GM12878 (cell line): ENCODE measurements at regions not wholly inside any gene's neighbourhood (a gene's known extent, or its start where the extent isn't known, plus 50 kb on each side); places are given as distances from the start of the nearest gene placed in this dataset.

ENCODE experiments used
- BRCA1 ChIP-seq: IDR thresholded peaks from 2 replicates; pipeline ENCODE4 v1.6.1; 2011; ENCODE audit warnings: low read depth, low read length, improper control_type of control experiment
- E2F4 ChIP-seq: IDR thresholded peaks from 2 replicates; pipeline ENCODE4 v1.6.1; 2012; ENCODE audit warnings: low read depth, low read length, improper control_type of control experiment
- EZH2 ChIP-seq: IDR thresholded peaks from 2 replicates; pipeline ENCODE4 v1.6.1; 2012; ENCODE audit warnings: low read depth, mild to moderate bottlenecking, control low read depth, inconsistent platforms, low read length, borderline replicate concordance; ENCODE audit not compliant: control insufficient read depth
- PML ChIP-seq: IDR thresholded peaks from 2 replicates; pipeline ENCODE4 v1.6.1; 2012; ENCODE audit warnings: low read length, inconsistent platforms
- ZBTB11 ChIP-seq: fragments of 450-650 bp; formaldehyde crosslinking; IDR thresholded peaks from 2 replicates; pipeline ENCODE4 v1.5.0; 2022; ENCODE audit warnings: mild to moderate bottlenecking, missing genetic modification characterization
- TF ChIP-seq, protein P1 (sequence below), 3 experiments: IDR thresholded peaks in 2 of 3; conservative IDR thresholded peaks in 1 of 3; 2 replicates each; pipeline ENCODE4 v1.5.1; 2011; ENCODE audit warnings: low read depth in 3 of 3, low read length in 3 of 3, mild to moderate bottlenecking in 3 of 3, control low read depth in 2 of 3, moderate library complexity in 2 of 3, inconsistent platforms in 1 of 3, mixed read lengths in 1 of 3; ENCODE audit not compliant: control insufficient read depth in 2 of 3, insufficient read depth in 1 of 3; ENCODE audit errors: extremely low read depth in 1 of 3

DNA sequence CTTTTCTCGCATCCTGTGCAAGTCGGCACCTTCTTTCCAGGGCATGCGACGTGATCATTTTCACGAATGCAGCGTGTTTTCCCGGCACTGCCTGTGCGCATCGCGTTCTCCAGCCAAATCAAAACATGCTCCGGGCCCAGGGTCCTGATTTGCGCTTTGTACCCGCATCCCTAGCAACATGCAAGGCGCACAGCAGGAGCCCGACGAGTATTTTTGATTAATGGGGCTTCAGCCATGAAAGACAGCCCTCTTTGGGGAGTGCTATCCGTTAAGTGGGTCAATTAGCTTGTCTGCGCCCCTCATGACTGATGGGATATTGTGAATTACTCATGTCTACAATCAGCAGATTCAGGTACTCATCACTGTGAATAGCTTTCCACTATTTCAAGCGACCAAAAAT lies 243.3 kb upstream of the RNF32 start:
- TF ChIP-seq ZBTB11 (CRISPR knock-in tag) (no peak), E2F4 (no peak), EZH2 (no peak), BRCA1 (no peak), PML (no peak)
- TF ChIP-seq, protein P1, sequence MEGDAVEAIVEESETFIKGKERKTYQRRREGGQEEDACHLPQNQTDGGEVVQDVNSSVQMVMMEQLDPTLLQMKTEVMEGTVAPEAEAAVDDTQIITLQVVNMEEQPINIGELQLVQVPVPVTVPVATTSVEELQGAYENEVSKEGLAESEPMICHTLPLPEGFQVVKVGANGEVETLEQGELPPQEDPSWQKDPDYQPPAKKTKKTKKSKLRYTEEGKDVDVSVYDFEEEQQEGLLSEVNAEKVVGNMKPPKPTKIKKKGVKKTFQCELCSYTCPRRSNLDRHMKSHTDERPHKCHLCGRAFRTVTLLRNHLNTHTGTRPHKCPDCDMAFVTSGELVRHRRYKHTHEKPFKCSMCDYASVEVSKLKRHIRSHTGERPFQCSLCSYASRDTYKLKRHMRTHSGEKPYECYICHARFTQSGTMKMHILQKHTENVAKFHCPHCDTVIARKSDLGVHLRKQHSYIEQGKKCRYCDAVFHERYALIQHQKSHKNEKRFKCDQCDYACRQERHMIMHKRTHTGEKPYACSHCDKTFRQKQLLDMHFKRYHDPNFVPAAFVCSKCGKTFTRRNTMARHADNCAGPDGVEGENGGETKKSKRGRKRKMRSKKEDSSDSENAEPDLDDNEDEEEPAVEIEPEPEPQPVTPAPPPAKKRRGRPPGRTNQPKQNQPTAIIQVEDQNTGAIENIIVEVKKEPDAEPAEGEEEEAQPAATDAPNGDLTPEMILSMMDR (IDR thresholded peaks at IDR 0.05 in 2 of 3, conservative IDR thresholded peaks at IDR 0.05 in 1 of 3; ENCODE audit: control insufficient read depth in 2 of 3, extremely low read depth in 1 of 3, insufficient read depth in 1 of 3, low read depth in 3 of 3, low read length in 3 of 3): no peak
